IMR-90 (cell line): ENCODE measurements at regions not wholly inside any gene's neighbourhood (a gene's known extent, or its start where the extent isn't known, plus 50 kb on each side); places are given as distances from the start of the nearest gene placed in this dataset.
"Not testable (repeated sequence)": the region's sequence is repeated elsewhere in the genome, so short reads cannot be mapped to it uniquely, and the experiment has no call there.

ENCODE experiments used
- ATAC-seq: fragments of 200-7000 bp; cut with Tn5 transposase; 2 replicates; pipeline ENCODE4 v1.9.1; 2020; ENCODE audit warnings: low read depth, mild to moderate bottlenecking, moderate library complexity
- BruUV-seq: library from RNA; stranded (reverse); fragments of 400-500 nt; replicated peaks from 2 replicates; lab custom pipeline; 2021; lab: Mats Ljungman, UMichigan
- CTCF ChIA-PET: fragments of 300-600 bp; formaldehyde crosslinking; extraction: SDS; loops from one replicate; lab custom pipeline; 2021; ENCODE audit warnings: antibody characterized with exemption; lab: Yijun Ruan, JAX
- POLR2A ChIA-PET: fragments of 300-600 bp; sonication (Branson Sonifier 250); formaldehyde crosslinking; loops from one replicate; lab custom pipeline; 2022; ENCODE audit warnings: antibody characterized with exemption; ENCODE audit not compliant: unreplicated experiment; lab: Charles Lee
- DNase-seq: peaks from one replicate; pipeline ENCODE4 v3.0.0; 2013
- H2AFZ ChIP-seq: replicated peaks from 2 replicates; pipeline ENCODE3; 2013; ENCODE audit warnings: low read length, mild to moderate bottlenecking; ENCODE audit not compliant: poor library complexity
- H2AK5ac ChIP-seq: 2 replicates; pipeline ENCODE4 v1.6.1; 2013; ENCODE audit warnings: low read depth, low read length, inconsistent platforms
- H2AK9ac ChIP-seq: replicated peaks from 2 replicates; pipeline ENCODE3; 2013; ENCODE audit warnings: mild to moderate bottlenecking, low read depth, low read length, moderate library complexity; ENCODE audit not compliant: poor library complexity
- H2BK120ac ChIP-seq: 2 replicates; pipeline ENCODE4 v1.6.1; 2013; ENCODE audit warnings: low read depth, low read length, inconsistent platforms
- H2BK15ac ChIP-seq: 3 replicates; pipeline ENCODE4 v1.6.1; 2013; ENCODE audit warnings: low read depth, low read length, inconsistent platforms
- H2BK20ac ChIP-seq: 2 replicates; pipeline ENCODE4 v1.6.1; 2013; ENCODE audit warnings: low read depth, mild to moderate bottlenecking, inconsistent platforms, low read length, moderate library complexity
- H2BK5ac ChIP-seq: 2 replicates; pipeline ENCODE4 v1.6.1; 2013; ENCODE audit warnings: mild to moderate bottlenecking, low read depth, low read length, inconsistent platforms; ENCODE audit not compliant: poor library complexity, severe bottlenecking
- H3K14ac ChIP-seq: replicated peaks from 2 replicates; pipeline ENCODE4 v1.6.1; 2013; ENCODE audit warnings: low read depth, low read length, inconsistent platforms
- H3K18ac ChIP-seq: 2 replicates; pipeline ENCODE4 v1.6.1; 2013; ENCODE audit warnings: low read depth, low read length, control low read depth
- H3K23ac ChIP-seq: 2 replicates; pipeline ENCODE4 v1.6.1; 2013; ENCODE audit warnings: low read depth, low read length, inconsistent platforms
- H3K27ac ChIP-seq: 2 replicates; pipeline ENCODE4 v1.5.1; 2013; ENCODE audit warnings: mild to moderate bottlenecking, control low read depth, low read length; ENCODE audit not compliant: insufficient read depth
- H3K27me3 ChIP-seq: 2 replicates; pipeline ENCODE4 v1.6.1; 2013; ENCODE audit warnings: low read length; ENCODE audit not compliant: control insufficient read depth, insufficient read depth
- H3K36me3 ChIP-seq: 2 replicates; pipeline ENCODE4 v1.6.1; 2013; ENCODE audit warnings: low read length, mixed read lengths; ENCODE audit not compliant: control insufficient read depth, insufficient read depth
- H3K4ac ChIP-seq: 2 replicates; pipeline ENCODE4 v1.6.1; 2013; ENCODE audit warnings: low read depth, low read length, inconsistent platforms
- H3K4me1 ChIP-seq: 2 replicates; pipeline ENCODE4 v1.6.1; 2013; ENCODE audit warnings: low read length, mixed read lengths; ENCODE audit not compliant: control insufficient read depth, insufficient read depth
- H3K4me2 ChIP-seq: 2 replicates; pipeline ENCODE4 v1.6.1; 2013; ENCODE audit warnings: low read depth, mild to moderate bottlenecking, control low read depth, low read length, moderate library complexity
- H3K4me3 ChIP-seq: 2 replicates; pipeline ENCODE4 v1.5.1; 2013; ENCODE audit warnings: low read depth, mild to moderate bottlenecking, control low read depth, low read length, moderate library complexity; ENCODE audit not compliant: insufficient read depth
- H3K56ac ChIP-seq: 2 replicates; pipeline ENCODE4 v1.6.1; 2013; ENCODE audit warnings: low read length, inconsistent platforms; ENCODE audit not compliant: insufficient read depth; ENCODE audit errors: extremely low read depth
- H3K79me1 ChIP-seq, 2 experiments: 2 replicates each; pipeline ENCODE4 v1.6.1; 2013; ENCODE audit warnings: low read length in 2 of 2, inconsistent platforms in 1 of 2, low read depth in 1 of 2
- H3K9ac ChIP-seq: 2 replicates; pipeline ENCODE4 v1.6.1; 2013; ENCODE audit warnings: low read depth, low read length, control low read depth
- H3K9me1 ChIP-seq: 2 replicates; pipeline ENCODE4 v1.6.1; 2013; ENCODE audit warnings: low read length, inconsistent platforms; ENCODE audit not compliant: insufficient read depth
- H3K9me3 ChIP-seq: 2 replicates; pipeline ENCODE4 v1.6.1; 2013; ENCODE audit warnings: low read length; ENCODE audit not compliant: control insufficient read depth, insufficient read depth
- H4K20me1 ChIP-seq: 2 replicates; pipeline ENCODE4 v1.6.1; 2013; ENCODE audit warnings: low read length, inconsistent platforms; ENCODE audit not compliant: insufficient read depth
- H4K5ac ChIP-seq: 2 replicates; pipeline ENCODE4 v1.6.1; 2013; ENCODE audit warnings: mild to moderate bottlenecking, low read depth, low read length, control low read depth
- H4K8ac ChIP-seq, 2 experiments: 2 replicates each; pipeline ENCODE4 v1.6.1; 2013; ENCODE audit warnings: low read depth in 2 of 2, low read length in 2 of 2, control low read depth in 1 of 2, inconsistent platforms in 1 of 2
- H4K91ac ChIP-seq: 2 replicates; pipeline ENCODE4 v1.6.1; 2013; ENCODE audit warnings: low read depth, low read length, inconsistent platforms; ENCODE audit not compliant: insufficient read depth
- WGBS, 2 experiments: methylation state at CpG; one replicate each; pipeline versions ENCODE4 v1.1.5 to v1.1.7; 2013; ENCODE audit warnings: missing lambda C conversion rate in 2 of 2; ENCODE audit not compliant: insufficient read length in 1 of 2; ENCODE audit errors: extremely low coverage in 2 of 2; 5-methylcytosine and 5-hydroxymethylcytosine counted together
- dilution Hi-C: fragments of 300-500 bp; cut with HindIII; formaldehyde crosslinking; loops from one replicate; pipeline ENCODE4 v1.14.3; 2018; ENCODE audit warnings: low sequenced_read_pairs; ENCODE audit not compliant: unreplicated experiment
- in situ Hi-C: fragments of 300-500 bp; cut with MboI; formaldehyde crosslinking; loops from 3 replicates; pipeline ENCODE4 v1.14.3; 2019; ENCODE audit warnings: low sequenced_read_pairs, inconsistent platforms, mixed read lengths
- intact Hi-C: fragments of 100-400 bp; cut with micrococcal nuclease; formaldehyde crosslinking; loops from 2 replicates; pipeline ENCODE4 v1.10.0; 2022

DNA sequence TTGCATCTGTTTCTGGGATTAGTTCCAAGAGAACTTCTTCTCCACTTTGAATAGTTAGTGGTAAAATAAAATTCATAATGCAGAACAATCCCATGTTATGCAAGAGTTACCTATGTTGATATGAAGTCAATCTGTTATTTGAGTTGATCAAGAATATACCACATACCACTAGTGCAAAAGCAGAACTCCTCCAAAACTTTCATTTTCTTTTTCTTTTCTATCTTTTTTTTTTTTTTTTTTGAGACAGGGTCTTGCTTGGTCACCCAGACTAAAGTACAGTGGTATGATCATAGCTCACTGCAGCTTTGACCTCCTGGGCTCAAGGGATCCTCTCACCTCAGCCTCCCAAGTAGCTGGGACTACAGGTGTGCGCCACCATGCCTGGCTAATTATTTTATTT is 78.8 kb upstream of the UMPS start:
- DNase-seq, H3K9me1 ChIP-seq, H2BK5ac ChIP-seq, POLR2A ChIA-PET, H4K20me1 ChIP-seq, H2BK15ac ChIP-seq, H4K8ac ChIP-seq, H3K4me3 ChIP-seq, H4K91ac ChIP-seq, H2BK120ac ChIP-seq, H2AK5ac ChIP-seq, H4K5ac ChIP-seq, H3K23ac ChIP-seq, H3K27me3 ChIP-seq, H3K4ac ChIP-seq, H2BK20ac ChIP-seq, H3K4me1 ChIP-seq, H3K4me2 ChIP-seq, H2AFZ ChIP-seq, dilution Hi-C loops, H3K56ac ChIP-seq, H3K79me1 ChIP-seq, H3K36me3 ChIP-seq, H3K14ac ChIP-seq, H3K9me3 ChIP-seq, ATAC-seq, H3K9ac ChIP-seq, H3K18ac ChIP-seq, BruUV-seq, intact Hi-C loops, H3K27ac ChIP-seq, in situ Hi-C loops, H2AK9ac ChIP-seq: not testable (repeated sequence)
- CTCF ChIA-PET, result interaction anchor here (1.6 kb wide), 1 partner anchor 16 kb away, joined by 3 read pairs; no protein-coding TSS in a partner anchor
- no CpG with 5 or more reads among the region's 1 CpG for WGBS, 2 experiments
